Epithelial cell of esophagus (primary cell): ENCODE measurements at regions not wholly inside any gene's neighbourhood (a gene's known extent, or its start where the extent isn't known, plus 50 kb on each side); places are given as distances from the start of the nearest gene placed in this dataset.

ENCODE experiments used
- DNase-seq: peaks from one replicate; pipeline ENCODE4 v3.0.0; 2010; ENCODE audit warnings: low read depth
- H3K4me3 ChIP-seq: 2 replicates; pipeline ENCODE4 v1.5.1; 2011; ENCODE audit warnings: mild to moderate bottlenecking, low read length, control low read depth
- TF ChIP-seq, protein P1 (sequence below): IDR thresholded peaks from 2 replicates; pipeline ENCODE4 v1.5.1; 2011; ENCODE audit warnings: low read depth, mild to moderate bottlenecking, low read length, control low read depth, inconsistent platforms; ENCODE audit not compliant: insufficient read depth; ENCODE audit errors: missing control alignments

DNA sequence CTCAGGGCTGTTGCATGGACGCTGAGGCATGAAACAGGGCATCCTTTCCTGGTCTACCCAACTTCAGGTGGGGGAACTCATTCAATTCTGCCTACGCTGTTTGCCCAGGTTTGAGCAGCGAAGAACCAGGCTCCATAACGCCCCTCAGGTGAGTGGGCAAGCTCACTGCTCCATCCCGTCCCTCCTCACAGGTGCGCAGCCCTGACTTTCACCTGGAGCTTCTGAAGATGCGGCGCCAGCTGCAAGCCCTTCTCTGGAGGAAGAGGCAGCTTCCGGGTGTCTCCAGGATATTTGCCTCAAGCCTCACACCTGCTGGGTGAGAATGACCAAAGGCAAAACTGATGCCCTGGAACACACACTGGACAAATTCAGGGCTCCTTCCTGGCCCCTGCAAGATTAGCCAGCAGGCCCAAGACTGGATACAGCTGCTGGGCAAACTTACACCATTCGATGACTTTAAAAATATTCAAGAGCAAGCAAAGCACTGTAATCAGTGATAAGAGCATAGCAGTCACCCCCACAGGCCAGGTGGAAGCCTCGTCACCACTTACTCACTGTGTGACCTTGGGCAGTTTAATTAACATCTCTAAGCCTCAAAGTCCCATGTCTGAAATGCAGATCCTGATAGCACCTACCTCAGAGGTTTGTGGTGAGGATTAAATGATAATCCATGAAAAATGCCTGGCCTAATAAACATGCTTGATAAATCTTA, 97.7 kb downstream of the GYPC start:
- TF ChIP-seq, protein P1, sequence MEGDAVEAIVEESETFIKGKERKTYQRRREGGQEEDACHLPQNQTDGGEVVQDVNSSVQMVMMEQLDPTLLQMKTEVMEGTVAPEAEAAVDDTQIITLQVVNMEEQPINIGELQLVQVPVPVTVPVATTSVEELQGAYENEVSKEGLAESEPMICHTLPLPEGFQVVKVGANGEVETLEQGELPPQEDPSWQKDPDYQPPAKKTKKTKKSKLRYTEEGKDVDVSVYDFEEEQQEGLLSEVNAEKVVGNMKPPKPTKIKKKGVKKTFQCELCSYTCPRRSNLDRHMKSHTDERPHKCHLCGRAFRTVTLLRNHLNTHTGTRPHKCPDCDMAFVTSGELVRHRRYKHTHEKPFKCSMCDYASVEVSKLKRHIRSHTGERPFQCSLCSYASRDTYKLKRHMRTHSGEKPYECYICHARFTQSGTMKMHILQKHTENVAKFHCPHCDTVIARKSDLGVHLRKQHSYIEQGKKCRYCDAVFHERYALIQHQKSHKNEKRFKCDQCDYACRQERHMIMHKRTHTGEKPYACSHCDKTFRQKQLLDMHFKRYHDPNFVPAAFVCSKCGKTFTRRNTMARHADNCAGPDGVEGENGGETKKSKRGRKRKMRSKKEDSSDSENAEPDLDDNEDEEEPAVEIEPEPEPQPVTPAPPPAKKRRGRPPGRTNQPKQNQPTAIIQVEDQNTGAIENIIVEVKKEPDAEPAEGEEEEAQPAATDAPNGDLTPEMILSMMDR = no peak
- no peak for DNase-seq
- H3K4me3 ChIP-seq = no peak overlapping the region

DNA sequence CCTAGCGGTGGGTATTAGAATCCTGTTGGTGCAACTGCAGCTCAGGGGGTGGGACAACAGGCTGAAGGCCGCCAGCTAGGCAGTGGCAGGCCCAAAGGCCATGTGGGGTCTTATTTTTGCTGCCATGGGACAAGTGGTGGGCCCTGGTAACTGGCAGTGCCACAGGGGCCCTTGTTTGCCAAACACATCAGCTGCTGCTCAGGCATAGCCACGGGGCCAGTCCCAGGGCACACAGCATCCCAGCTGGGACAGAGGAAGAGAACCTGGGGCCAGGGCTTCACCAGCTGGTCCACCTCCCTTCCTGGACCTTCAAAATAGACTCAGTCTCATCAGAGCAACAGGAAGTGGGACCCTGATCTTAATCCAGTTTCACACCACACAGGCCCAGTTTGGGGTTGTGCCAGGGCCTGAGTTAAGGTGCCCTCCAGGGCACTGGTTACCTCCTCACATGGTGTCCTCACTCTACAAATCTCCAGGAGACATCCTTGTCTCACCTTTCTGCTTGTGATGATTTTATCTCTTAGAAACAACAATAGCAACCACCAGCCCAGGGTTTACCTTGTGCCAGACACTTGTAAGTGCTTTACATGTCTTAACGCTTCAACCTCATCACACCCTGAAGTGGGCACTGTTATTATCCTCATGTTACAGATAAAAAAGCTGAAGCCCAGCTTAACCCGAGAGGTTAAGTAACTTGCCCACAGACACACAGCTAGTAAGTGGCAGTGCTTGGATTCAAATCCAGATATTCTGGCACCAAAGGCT, 98.5 kb downstream of the GYPC start:
- TF ChIP-seq, protein P1 = no peak
- no peak overlapping the region for H3K4me3 ChIP-seq
- no peak for DNase-seq

DNA sequence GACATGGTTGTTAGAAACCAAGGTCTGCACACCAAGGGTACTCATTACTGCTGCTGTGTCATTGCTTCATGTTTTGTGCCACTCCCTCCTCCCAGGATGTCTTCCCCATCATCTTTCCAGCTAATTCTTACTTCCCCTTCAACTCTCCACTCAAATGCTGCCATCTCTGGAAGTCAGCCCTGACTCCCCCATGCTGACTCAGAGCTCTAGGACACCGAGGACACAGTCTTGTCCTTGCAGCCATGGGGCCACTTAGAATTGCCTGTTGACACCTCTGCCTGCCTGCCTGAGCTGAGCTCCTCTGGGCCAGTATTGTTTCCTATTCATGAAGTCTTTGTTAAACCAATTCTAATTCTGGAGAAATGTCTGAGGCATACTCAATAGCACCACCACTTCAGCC, 100.2 kb downstream of the GYPC start:
- TF ChIP-seq, protein P1 = no peak
- no peak for DNase-seq

DNA sequence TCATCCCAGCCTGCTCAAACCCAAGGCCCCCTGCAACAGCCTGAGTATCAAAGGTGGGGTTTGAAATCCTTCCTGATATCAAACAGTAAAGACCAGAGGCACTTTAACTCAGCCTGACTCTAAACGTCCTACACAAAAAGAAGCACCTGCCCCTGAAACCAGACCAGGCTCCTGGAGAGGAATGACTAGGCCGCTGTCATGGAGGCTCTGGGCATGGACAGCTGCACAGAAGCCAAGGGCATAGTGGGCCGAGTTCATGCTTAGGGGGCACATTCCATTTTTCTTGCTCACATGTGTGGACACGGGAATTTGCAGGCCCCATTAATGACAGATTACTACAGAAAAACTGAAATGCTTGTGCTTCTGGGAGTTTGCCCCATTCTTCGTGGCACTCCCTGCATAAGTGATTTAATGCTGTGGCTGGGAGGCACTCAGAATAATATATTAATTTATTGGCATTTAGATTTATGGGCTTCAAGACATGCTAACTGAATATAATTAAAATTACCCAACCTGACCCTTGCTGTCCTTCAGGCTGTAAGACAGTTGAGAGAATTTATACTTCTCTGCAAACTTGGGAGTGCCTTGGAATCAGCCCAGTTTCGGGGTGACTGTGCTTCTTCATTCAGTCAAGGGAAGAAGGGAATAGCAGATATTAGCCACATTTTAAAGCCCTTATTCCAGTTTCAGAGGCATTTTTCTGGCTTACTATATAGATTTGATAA, 105.5 kb downstream of the GYPC start:
- DNase-seq = no peak
- H3K4me3 ChIP-seq = no peak overlapping the region
- TF ChIP-seq, protein P1 = no peak

More for the DNA sequence above, 100.2 kb downstream of the GYPC start:
- H3K4me3 ChIP-seq = no peak overlapping the region

DNA sequence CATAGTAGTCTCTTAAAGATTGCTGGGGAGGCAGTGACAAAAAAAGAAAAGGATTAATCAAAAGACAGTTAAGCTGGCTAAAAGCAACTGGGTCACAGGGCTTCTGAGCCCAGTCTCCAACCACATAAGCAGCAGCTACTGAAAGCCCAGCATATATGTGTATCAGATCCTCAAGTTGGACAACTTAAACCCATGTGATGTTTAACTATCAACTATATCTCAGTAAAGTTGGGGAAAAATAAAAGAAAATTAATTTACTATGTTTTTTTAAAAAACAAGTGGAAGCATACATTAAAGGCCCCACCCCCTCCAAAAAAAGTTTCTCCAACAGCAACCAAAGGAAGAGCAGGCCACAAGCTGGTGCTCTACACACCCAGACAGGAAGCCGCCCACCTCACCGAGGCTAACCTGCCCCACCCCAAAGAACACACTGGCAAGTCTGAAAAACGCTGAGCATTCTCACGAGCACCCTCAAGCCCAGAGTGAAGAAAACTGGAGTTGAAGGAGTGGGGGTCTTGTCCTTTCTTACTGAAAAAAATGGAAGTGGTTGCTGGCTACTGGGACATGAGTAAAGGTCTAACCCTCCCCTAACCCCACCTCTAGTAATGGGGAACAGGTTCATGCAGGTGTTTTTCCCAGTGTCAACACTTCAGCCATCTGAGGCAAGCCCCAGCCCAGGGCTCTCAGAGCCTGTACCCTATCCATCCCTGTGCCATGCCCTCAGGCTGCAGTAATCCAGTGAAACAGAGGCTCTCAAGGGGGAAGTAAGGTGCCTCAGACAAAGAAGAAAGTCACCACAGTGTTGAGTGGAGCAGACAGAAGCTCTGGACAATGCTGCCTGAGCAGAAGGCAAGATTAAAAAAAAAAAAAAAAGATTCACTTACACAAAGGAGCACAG, 106.3 kb downstream of the GYPC start:
- DNase-seq = no peak
- no peak overlapping the region for H3K4me3 ChIP-seq
- TF ChIP-seq, protein P1 = no peak

DNA sequence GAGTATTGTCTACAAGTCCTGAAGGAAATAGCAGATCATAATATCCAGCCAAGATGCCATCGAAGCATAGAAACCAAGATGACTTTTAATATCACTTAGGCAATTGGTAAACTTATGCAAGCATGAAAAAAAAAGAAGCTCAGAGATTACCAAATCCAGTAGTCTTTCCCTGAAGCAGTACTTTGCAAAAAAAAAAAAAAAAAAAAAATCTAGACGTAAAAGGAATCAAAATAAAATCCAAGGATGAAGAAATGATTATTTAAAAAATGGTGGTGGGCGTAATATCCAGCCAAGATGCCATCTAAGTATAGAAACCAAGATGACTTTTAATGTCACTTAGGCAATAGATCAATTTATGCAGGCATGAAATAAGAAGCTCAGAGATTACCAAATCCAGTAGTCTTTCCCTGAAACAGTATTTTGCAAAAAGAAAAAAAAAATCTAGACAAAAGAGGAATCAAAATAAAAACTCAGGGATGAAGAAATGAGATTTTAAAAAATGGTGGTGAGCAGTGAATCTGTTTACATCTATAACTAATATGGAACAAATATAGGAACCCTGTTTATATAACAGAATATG, 108.8 kb downstream of the GYPC start:
- no peak for DNase-seq
- TF ChIP-seq, protein P1 = no peak
- H3K4me3 ChIP-seq = no peak overlapping the region
